GM12878 (cell line): ENCODE measurements at regions not wholly inside any gene's neighbourhood (a gene's known extent, or its start where the extent isn't known, plus 50 kb on each side); places are given as distances from the start of the nearest gene placed in this dataset.

ENCODE experiments used
- ATAC-seq: fragments of 200-7000 bp; cut with Tn5 transposase; 3 replicates; pipeline ENCODE4 v1.9.1; 2020; ENCODE audit warnings: mild to moderate bottlenecking, moderate library complexity
- BruUV-seq: library from RNA; stranded (reverse); fragments of 400-500 nt; replicated peaks from 2 replicates; lab custom pipeline; 2021; lab: Mats Ljungman, UMichigan
- CTCF ChIA-PET: fragments of 300-600 bp; sonication (Branson Sonifier 250); formaldehyde crosslinking; extraction: SDS; loops from one replicate; lab custom pipeline; 2021; ENCODE audit warnings: inconsistent platforms; lab: Yijun Ruan, JAX
- POLR2A ChIA-PET: fragments of 350-600 bp; formaldehyde crosslinking; extraction: SDS; loops from one replicate; lab custom pipeline; 2021; ENCODE audit warnings: inconsistent platforms; lab: Charles Lee
- RAD21 ChIA-PET: fragments of 300-600 bp; sonication (Branson Sonifier 250); formaldehyde crosslinking; loops from one replicate; lab custom pipeline; 2023; ENCODE audit warnings: antibody characterized with exemption; ENCODE audit not compliant: unreplicated experiment; lab: Charles Lee
- SMC1A ChIA-PET: fragments of 300-600 bp; sonication (Branson Sonifier 250); formaldehyde crosslinking; loops from one replicate; lab custom pipeline; 2023; ENCODE audit not compliant: unreplicated experiment, uncharacterized antibody; lab: Charles Lee
- DNase-seq: peaks from one replicate; pipeline ENCODE4 v3.0.0-alpha.2; 2011; ENCODE audit warnings: low read depth, low spot score
- FAIRE-seq: peaks from 3 replicates; lab custom pipeline; 2011; peaks lifted over from hg19 to GRCh38; lab: Jason Lieb, UNC
- H2AFZ ChIP-seq: 2 replicates; pipeline ENCODE4 v1.6.0; 2011; ENCODE audit warnings: low read depth, low read length, control low read depth; ENCODE audit not compliant: control insufficient read depth
- H3K27ac ChIP-seq: 2 replicates; pipeline ENCODE4 v1.5.1; 2011; ENCODE audit warnings: control low read depth; ENCODE audit not compliant: control insufficient read depth, insufficient read depth
- H3K27me3 ChIP-seq, 2 experiments: replicated peaks in 1 of 2; 2 replicates each; pipeline versions ENCODE4 v1.6.0 to v1.6.1; 2011; ENCODE audit warnings: low read length in 1 of 2; ENCODE audit not compliant: control insufficient read depth in 2 of 2, insufficient read depth in 2 of 2
- H3K36me3 ChIP-seq, 2 experiments: 2 replicates each; pipeline ENCODE4 v1.5.1; 2011; ENCODE audit warnings: low read length in 1 of 2; ENCODE audit not compliant: control insufficient read depth in 2 of 2, insufficient read depth in 2 of 2
- H3K4me1 ChIP-seq: 2 replicates; pipeline ENCODE4 v1.6.1; 2011; ENCODE audit warnings: mild to moderate bottlenecking, low read length, moderate library complexity, mixed read lengths; ENCODE audit not compliant: control insufficient read depth, insufficient read depth
- H3K4me2 ChIP-seq: 2 replicates; pipeline ENCODE4 v1.6.0; 2011; ENCODE audit warnings: control low read depth; ENCODE audit not compliant: control insufficient read depth, insufficient read depth
- H3K4me3 ChIP-seq: fragments of 200-600 bp; sonication (generic); 2 replicates; pipeline ENCODE4 v1.5.1; 2016
- H3K79me2 ChIP-seq: 2 replicates; pipeline ENCODE4 v1.6.0; 2011; ENCODE audit warnings: low read length; ENCODE audit not compliant: control insufficient read depth, insufficient read depth
- H3K9ac ChIP-seq: 2 replicates; pipeline ENCODE4 v1.8.0; 2011; ENCODE audit warnings: low read length, control low read depth, mixed read lengths; ENCODE audit not compliant: control insufficient read depth, insufficient read depth
- H3K9me3 ChIP-seq: replicated peaks from 3 replicates; pipeline ENCODE4 v1.5.1; 2011; ENCODE audit warnings: mild to moderate bottlenecking, low read length; ENCODE audit not compliant: control insufficient read depth, insufficient read depth
- H4K20me1 ChIP-seq: 2 replicates; pipeline ENCODE4 v1.6.0; 2011; ENCODE audit not compliant: control insufficient read depth, insufficient read depth
- CHD1 ChIP-seq: IDR thresholded peaks from 2 replicates; pipeline ENCODE4 v1.6.1; 2012; ENCODE audit warnings: low read depth, low read length, improper control_type of control experiment
- EED ChIP-seq: sonication (generic); IDR thresholded peaks from 2 replicates; pipeline ENCODE4 v1.6.1; 2016; ENCODE audit warnings: antibody characterized with exemption, low read depth
- FOXM1 ChIP-seq: IDR thresholded peaks from 2 replicates; pipeline ENCODE4 v1.6.1; 2012; ENCODE audit warnings: low read depth, mild to moderate bottlenecking, inconsistent platforms, low read length, moderate library complexity
- NR2C1 ChIP-seq: fragments of 450-650 bp; IDR thresholded peaks from 2 replicates; pipeline ENCODE4 v1.6.1; 2017; ENCODE audit warnings: antibody characterized with exemption, mild to moderate bottlenecking, moderate library complexity
- SUZ12 ChIP-seq: fragments of 200-600 bp; sonication (generic); IDR thresholded peaks from one replicate; pipeline ENCODE4 v1.6.1; 2018; ENCODE audit warnings: antibody characterized with exemption, mild to moderate bottlenecking; ENCODE audit not compliant: unreplicated experiment
- TCF7 ChIP-seq: IDR thresholded peaks from 2 replicates; pipeline ENCODE4 v1.6.1; 2014; ENCODE audit warnings: antibody characterized with exemption, borderline replicate concordance
- ZNF217 ChIP-seq: fragments of 450-650 bp; IDR thresholded peaks from 2 replicates; pipeline ENCODE4 v1.6.1; 2017; ENCODE audit warnings: antibody characterized with exemption, mild to moderate bottlenecking
- ZNF622 ChIP-seq: fragments of 450-650 bp; IDR thresholded peaks from 2 replicates; pipeline ENCODE4 v1.6.1; 2017; ENCODE audit warnings: mild to moderate bottlenecking, inconsistent platforms
- WGBS: methylation state at CpG from one replicate; pipeline ENCODE4 v1.1.6; 2016; ENCODE audit warnings: low lambda C conversion rate; ENCODE audit not compliant: insufficient replicate concordance, insufficient coverage; ENCODE audit errors: missing lambda C conversion rate; 5-methylcytosine and 5-hydroxymethylcytosine counted together
- in situ Hi-C: fragments of 300-500 bp; cut with MboI; formaldehyde crosslinking; loops from 9 replicates; pipeline ENCODE4 v1.14.3; 2018; ENCODE audit warnings: mixed read lengths
- intact Hi-C: fragments of 100-400 bp; cut with micrococcal nuclease; formaldehyde crosslinking; loops from one replicate; pipeline ENCODE4 v1.14.2; 2022; ENCODE audit not compliant: unreplicated experiment
- TF ChIP-seq, protein P1 (sequence below): fragments of 450-650 bp; IDR thresholded peaks from 2 replicates; pipeline ENCODE4 v1.6.1; 2016; ENCODE audit warnings: mild to moderate bottlenecking, moderate library complexity, borderline replicate concordance
- TF ChIP-seq, protein P2 (sequence below): fragments of 450-650 bp; IDR thresholded peaks from 2 replicates; pipeline ENCODE4 v1.6.1; 2014; ENCODE audit warnings: mild to moderate bottlenecking

DNA sequence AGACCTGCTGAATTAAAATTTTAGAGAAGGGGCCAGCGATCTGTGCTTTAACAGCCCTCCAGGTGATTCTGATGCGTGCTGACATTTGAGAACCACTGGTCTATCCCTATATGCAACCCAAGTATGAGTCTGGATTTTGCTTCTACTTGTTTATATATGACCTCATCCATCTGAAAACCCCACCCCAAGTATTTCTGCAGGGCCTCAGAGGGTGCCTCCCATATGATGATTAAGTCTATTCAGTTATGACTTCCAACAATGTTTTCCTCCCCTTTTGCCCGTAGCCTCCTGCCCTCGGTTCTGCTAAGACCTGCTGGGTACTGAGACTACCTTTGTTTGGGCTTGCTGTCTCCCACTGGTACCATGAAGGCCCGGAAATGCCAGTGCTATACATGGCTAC is 376.0 kb upstream of the SMARCA2 start (continued):
- TF ChIP-seq, protein P1, sequence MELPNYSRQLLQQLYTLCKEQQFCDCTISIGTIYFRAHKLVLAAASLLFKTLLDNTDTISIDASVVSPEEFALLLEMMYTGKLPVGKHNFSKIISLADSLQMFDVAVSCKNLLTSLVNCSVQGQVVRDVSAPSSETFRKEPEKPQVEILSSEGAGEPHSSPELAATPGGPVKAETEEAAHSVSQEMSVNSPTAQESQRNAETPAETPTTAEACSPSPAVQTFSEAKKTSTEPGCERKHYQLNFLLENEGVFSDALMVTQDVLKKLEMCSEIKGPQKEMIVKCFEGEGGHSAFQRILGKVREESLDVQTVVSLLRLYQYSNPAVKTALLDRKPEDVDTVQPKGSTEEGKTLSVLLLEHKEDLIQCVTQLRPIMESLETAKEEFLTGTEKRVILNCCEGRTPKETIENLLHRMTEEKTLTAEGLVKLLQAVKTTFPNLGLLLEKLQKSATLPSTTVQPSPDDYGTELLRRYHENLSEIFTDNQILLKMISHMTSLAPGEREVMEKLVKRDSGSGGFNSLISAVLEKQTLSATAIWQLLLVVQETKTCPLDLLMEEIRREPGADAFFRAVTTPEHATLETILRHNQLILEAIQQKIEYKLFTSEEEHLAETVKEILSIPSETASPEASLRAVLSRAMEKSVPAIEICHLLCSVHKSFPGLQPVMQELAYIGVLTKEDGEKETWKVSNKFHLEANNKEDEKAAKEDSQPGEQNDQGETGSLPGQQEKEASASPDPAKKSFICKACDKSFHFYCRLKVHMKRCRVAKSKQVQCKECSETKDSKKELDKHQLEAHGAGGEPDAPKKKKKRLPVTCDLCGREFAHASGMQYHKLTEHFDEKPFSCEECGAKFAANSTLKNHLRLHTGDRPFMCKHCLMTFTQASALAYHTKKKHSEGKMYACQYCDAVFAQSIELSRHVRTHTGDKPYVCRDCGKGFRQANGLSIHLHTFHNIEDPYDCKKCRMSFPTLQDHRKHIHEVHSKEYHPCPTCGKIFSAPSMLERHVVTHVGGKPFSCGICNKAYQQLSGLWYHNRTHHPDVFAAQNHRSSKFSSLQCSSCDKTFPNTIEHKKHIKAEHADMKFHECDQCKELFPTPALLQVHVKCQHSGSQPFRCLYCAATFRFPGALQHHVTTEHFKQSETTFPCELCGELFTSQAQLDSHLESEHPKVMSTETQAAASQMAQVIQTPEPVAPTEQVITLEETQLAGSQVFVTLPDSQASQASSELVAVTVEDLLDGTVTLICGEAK, result no peak
- TF ChIP-seq FOXM1, result no peak
- TF ChIP-seq, protein P2, sequence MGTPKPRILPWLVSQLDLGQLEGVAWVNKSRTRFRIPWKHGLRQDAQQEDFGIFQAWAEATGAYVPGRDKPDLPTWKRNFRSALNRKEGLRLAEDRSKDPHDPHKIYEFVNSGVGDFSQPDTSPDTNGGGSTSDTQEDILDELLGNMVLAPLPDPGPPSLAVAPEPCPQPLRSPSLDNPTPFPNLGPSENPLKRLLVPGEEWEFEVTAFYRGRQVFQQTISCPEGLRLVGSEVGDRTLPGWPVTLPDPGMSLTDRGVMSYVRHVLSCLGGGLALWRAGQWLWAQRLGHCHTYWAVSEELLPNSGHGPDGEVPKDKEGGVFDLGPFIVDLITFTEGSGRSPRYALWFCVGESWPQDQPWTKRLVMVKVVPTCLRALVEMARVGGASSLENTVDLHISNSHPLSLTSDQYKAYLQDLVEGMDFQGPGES, result no peak
- no peak for TF ChIP-seq NR2C1
- no peak for TF ChIP-seq TCF7
- TF ChIP-seq, all 136 proteins: peak for 0

GRCh38 chr9:1647776-1648175 is 367.4 kb upstream of the SMARCA2 start:
- Histone ChIP-seq H4K20me1 (no peaks in the 10 kb centered on the region), H3K4me2 (no peak overlapping the region), H3K4me1 (no peaks in the 10 kb centered on the region), H3K79me2 (no peaks in the 10 kb centered on the region), H3K9me3 (no peaks in the 10 kb centered on the region; the same call in none of the 3 replicates), H3K27ac (no peak overlapping the region), H3K9ac (no peak overlapping the region), H3K36me3 (no peaks in the 10 kb centered on the region), H2AFZ (no peak overlapping the region), H3K27me3 (no peaks in the 10 kb centered on the region), H3K4me3 (no peak overlapping the region)
- SMC1A ChIA-PET, result no interaction called here
- intact Hi-C loops (no loop called here), in situ Hi-C loops (no loop called here)
- ATAC-seq, result no peak
- no TSS peak for BruUV-seq
- 0% methylated on average over 1 of the region's 1 CpG for WGBS
- CTCF ChIA-PET, result interaction anchor here (0.6 to 0.7 kb wide), 2 partner anchors 639 to 711 kb away, joined by 3 read pairs; no protein-coding TSS in a partner anchor
- TF ChIP-seq ZNF622 (no peak), ZNF217 (no peak), EED (no peak), CHD1 (no peak), SUZ12 (no peak)
- RAD21 ChIA-PET, result no interaction called here
- FAIRE-seq, result no peak
- POLR2A ChIA-PET, result no interaction called here
- no peak for DNase-seq
